Activated CD4-positive, alpha-beta T cell treated with anti-CD3 and anti-CD28 coated beads, Interleukin-2, Interleukin-6, amounts not matched to agents 100 ng/mL and 50 ng/mL, durations not matched to agents 16 hours and 8 hours (primary cell): ENCODE measurements at regions not wholly inside any gene's neighbourhood (a gene's known extent, or its start where the extent isn't known, plus 50 kb on each side); places are given as distances from the start of the nearest gene placed in this dataset.
A peak's percentile ranks its signal among the peaks of the same experiment; 100 is the strongest.
"Not testable (repeated sequence)": the region's sequence is repeated elsewhere in the genome, so short reads cannot be mapped to it uniquely, and the experiment has no call there.

Experiments used
- DNase-seq: peaks from one replicate; pipeline ENCODE4 v3.0.0-alpha.2; 2020

GRCh38 chrX:31014474-31014873, 57.4 kb downstream of the FTHL17 start:
- DNase-seq, result not testable (repeated sequence)

GRCh38 chrX:31012509-31013025, 59.3 kb downstream of the FTHL17 start:
- no peak for DNase-seq

- no peak for DNase-seq
Measured at GRCh38 chrX:31007321-31007720, 64.5 kb downstream of the FTHL17 start.

- DNase-seq, result no peak
Measured at GRCh38 chrX:31006027-31006426, 65.8 kb downstream of the FTHL17 start.

- no peak for DNase-seq
Measured at GRCh38 chrX:30997411-30997810, 74.4 kb downstream of the FTHL17 start.

- no peak for DNase-seq
Measured at GRCh38 chrX:30995705-30996104, 76.1 kb downstream of the FTHL17 start.

- no peak for DNase-seq
Measured at GRCh38 chrX:30995060-30995700, 76.7 kb downstream of the FTHL17 start.

GRCh38 chrX:30994018-30994417, 77.8 kb downstream of the FTHL17 start:
- DNase-seq, result not testable (repeated sequence)

GRCh38 chrX:30992381-30992904, 79.4 kb downstream of the FTHL17 start:
- DNase-seq, result no peak

- DNase-seq, result no peak
Measured at GRCh38 chrX:30990361-30990760, 81.5 kb downstream of the FTHL17 start.

- no peak for DNase-seq
Measured at GRCh38 chrX:30982467-30982866, 89.4 kb downstream of the FTHL17 start.

- no peak for DNase-seq
Measured at GRCh38 chrX:30981968-30982367, 89.9 kb downstream of the FTHL17 start.

GRCh38 chrX:30979271-30979670, 90.2 kb upstream of the TAB3 start:
- DNase-seq, result no peak

- no peak for DNase-seq
Measured at GRCh38 chrX:30975467-30975866, 86.4 kb upstream of the TAB3 start.

- DNase-seq, result no peak
Measured at GRCh38 chrX:30973784-30974427, 84.9 kb upstream of the TAB3 start.

GRCh38 chrX:30971774-30972603, 82.9 kb upstream of the TAB3 start:
- DNase-seq, result peak; percentile 55

- DNase-seq, result no peak
Measured at GRCh38 chrX:30967516-30967915, 78.5 kb upstream of the TAB3 start.

- no peak for DNase-seq
Measured at GRCh38 chrX:30965767-30966166, 76.7 kb upstream of the TAB3 start.

- no peak for DNase-seq
Measured at GRCh38 chrX:30961387-30962174, 72.5 kb upstream of the TAB3 start.

GRCh38 chrX:30957753-30958152, 68.7 kb upstream of the TAB3 start:
- no peak for DNase-seq

- DNase-seq, result no peak
Measured at GRCh38 chrX:30955687-30956086, 66.6 kb upstream of the TAB3 start.

- no peak for DNase-seq
Measured at GRCh38 chrX:30951003-30951402, 61.9 kb upstream of the TAB3 start.

- no peak for DNase-seq
Measured at GRCh38 chrX:30950391-30950790, 61.3 kb upstream of the TAB3 start.
